Dermis blood vessel endothelial cell (primary cell): ENCODE measurements at regions not wholly inside any gene's neighbourhood (a gene's known extent, or its start where the extent isn't known, plus 50 kb on each side); places are given as distances from the start of the nearest gene placed in this dataset.
"Not testable (repeated sequence)": the region's sequence is repeated elsewhere in the genome, so short reads cannot be mapped to it uniquely, and the experiment has no call there.

Experiments
- DNase-seq: peaks from one replicate; pipeline ENCODE4 v3.0.0; 2010

- DNase-seq = no peak
Measured at GRCh38 chr4:11119474-11119873, 309.2 kb downstream of the HS3ST1 start.

DNA sequence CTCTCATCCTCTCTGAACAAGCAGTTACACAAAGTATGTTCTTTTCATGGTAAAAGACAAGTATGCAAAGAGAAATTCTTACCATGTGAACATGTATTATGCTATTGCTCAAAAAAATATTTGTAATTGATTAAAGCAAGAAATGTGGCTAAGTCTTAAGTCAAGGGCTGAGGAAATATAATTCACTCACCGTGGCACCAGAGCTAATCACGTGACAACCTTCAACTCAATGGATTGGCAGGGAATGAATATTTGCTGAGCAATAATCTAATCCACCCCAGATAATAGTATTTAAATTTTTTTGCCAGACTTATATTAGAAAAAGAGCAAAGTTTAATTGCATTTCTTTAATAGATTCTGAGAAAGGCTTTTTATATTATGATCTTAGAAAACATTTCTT, 310.2 kb downstream of the HS3ST1 start:
- no peak for DNase-seq

GRCh38 chr4:11116940-11117339, 311.8 kb downstream of the HS3ST1 start:
- DNase-seq = no peak

GRCh38 chr4:11111876-11112275, 316.8 kb downstream of the HS3ST1 start:
- DNase-seq = no peak

- no peak for DNase-seq
Measured at GRCh38 chr4:11111370-11111769, 317.3 kb downstream of the HS3ST1 start.

- no peak for DNase-seq
Measured at GRCh38 chr4:11106759-11107158, 321.9 kb downstream of the HS3ST1 start.

DNA sequence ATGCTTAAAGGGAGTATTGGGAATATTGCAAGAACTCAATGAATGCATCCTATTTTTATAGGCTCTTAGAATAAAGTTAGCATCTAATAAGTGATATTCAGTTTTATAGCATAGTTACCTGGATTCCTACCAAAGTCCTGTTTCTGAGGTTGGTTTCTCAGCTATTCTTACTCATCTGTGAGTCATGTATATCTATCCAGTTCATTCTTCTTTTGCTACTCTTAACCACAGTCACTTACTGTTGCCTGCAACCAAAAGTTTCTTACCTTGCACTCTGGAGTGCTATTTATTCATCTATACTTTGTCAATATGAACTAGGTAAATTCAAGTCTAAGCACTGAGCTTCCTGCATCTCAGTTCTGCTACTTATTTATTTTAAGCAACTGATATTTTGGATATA, 322.5 kb downstream of the HS3ST1 start:
- no peak for DNase-seq

- no peak for DNase-seq
Measured at GRCh38 chr4:11105715-11106114, 323.0 kb downstream of the HS3ST1 start.

GRCh38 chr4:11098461-11098860, 330.2 kb downstream of the HS3ST1 start:
- DNase-seq = no peak

- DNase-seq = no peak
Measured at GRCh38 chr4:11097725-11098124, 331.0 kb downstream of the HS3ST1 start.

DNA sequence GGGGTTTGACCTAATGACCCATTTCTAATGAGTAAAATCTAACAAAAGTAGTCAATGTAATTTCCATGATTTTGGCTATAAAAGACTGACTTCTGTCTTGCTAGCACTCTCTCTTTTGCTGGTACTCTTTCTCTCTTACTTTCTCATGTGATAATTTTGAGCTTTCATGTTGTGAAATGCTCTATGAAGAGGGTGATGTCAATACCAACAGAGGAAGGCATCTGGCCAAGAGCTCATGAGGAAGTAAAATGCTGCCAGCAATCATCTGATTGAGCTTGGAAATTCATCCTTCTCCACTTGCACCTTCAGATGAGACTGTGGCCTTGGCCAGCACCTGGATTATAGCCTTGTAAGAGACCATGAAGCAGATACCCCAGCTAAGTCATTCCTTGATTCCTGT, 347.7 kb downstream of the HS3ST1 start:
- DNase-seq = no peak

DNA sequence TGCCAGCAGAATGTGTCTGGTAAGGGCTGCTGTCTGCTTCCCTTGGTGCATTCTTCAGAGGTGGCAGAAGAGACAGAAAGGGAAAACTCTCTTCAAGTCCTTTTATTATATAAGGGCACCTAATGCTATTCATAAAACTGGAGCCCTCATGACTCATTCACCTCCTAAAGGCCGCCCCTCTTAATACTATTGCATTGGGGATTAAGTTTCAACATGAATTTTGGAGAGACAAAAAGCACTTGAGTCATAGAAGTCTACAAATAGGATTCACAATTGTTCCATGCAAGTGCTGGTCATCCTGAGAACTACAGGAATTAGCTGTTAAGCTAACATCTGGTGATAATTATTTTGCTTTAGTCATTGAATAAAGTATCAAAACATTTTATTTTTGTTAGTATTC, 349.5 kb downstream of the HS3ST1 start:
- no peak for DNase-seq

- DNase-seq = no peak
Measured at GRCh38 chr4:11074581-11075241, 354.0 kb downstream of the HS3ST1 start.

DNA sequence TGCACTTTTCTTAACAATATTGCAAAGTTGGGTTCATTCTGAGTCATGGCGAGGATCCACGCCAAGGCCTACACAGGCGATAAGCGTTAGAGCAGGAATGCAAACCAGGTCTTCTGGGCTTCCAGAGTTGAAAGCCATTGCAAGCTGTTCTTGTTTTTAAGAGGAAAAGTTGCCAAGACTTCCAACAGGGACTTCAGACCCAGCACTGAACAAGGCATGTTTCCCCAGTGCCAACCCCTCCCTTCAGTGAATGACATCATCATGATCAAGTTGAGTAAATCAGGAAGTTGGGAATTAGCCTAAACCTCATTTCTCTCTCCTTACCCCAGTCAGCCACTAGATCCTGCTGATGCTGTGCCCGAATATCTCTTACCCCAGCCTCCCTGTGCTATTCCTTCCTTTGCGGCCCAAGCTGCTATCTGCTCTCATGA, 355.1 kb downstream of the HS3ST1 start:
- DNase-seq = no peak

- no peak for DNase-seq
Measured at GRCh38 chr4:11072999-11073398, 355.7 kb downstream of the HS3ST1 start.

- DNase-seq = no peak
Measured at GRCh38 chr4:11072463-11072862, 356.2 kb downstream of the HS3ST1 start.

GRCh38 chr4:11070813-11071212, 357.9 kb downstream of the HS3ST1 start:
- DNase-seq = no peak

DNA sequence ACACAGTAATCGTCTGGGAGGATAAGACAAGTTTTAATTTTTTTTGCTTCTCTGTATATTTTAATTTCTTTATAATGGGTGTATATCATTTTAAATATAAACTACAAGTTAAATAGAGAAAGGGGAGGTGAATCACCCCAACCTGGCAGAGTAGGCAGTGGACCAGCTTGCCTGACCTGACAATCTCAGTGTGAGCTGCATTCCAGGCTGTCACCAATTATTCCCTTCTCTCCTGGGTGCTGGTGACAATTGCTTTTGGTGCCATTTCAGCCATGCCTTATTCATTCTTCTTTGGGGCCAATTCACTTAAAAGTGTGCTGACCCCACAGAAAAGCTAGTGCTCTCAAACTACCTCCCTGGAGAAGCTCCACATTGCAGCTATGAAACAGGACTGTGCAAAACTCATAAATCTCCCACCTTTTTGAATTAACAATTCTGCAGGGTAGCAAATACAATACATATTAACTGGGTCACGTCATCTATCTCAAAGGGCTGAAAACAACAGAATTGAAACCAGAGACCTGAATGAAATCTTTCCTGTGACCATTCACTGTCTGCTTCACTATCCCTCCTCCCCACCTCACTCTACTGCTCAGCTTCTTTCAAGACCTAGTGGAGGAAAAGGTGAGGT, 359.0 kb downstream of the HS3ST1 start:
- DNase-seq = no peak

DNA sequence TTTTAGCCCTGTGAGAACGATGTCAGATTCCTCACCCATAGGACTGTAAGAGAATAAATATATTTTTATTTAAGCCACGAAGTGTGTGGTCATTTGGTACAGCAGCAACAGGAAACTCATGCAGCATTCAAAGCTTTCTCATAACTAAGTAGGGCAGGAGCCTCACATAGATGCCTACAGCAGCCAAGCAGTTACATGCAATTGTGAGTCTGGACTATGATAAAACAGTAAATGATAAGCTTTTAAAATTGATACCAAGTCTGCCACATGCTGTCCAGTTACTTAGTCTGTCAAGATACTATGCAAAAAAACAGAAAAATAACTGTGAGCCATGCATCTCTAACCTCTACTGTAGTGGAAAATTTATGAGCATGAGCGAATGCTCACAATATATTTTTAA, 359.6 kb downstream of the HS3ST1 start:
- DNase-seq = no peak

DNA sequence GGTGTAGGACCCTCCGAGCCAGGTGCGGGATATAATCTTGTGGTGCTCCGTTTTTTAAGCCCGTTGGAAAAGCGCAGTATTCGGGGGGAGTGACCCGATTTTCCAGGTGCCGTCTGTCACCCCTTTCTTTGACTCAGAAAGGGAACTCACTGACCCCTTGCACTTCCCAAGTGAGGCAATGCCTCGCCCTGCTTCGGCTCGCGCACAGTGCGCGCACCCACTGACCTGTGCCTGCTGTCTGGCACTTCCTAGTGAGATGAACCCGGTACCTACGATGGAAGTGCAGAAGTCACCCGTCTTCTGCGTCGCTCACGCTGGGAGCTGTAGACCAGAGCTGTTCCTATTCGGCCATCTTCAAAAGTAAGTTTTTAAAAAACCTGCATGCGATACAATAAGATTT, 362.1 kb downstream of the HS3ST1 start:
- DNase-seq = not testable (repeated sequence)

- not testable (repeated sequence) for DNase-seq
Measured at GRCh38 chr4:11060637-11061036, 368.1 kb downstream of the HS3ST1 start.

- not testable (repeated sequence) for DNase-seq
Measured at GRCh38 chr4:11054937-11055336, 370.4 kb upstream of the CLNK start.

- no peak for DNase-seq
Measured at GRCh38 chr4:11053601-11054220, 369.1 kb upstream of the CLNK start.

DNA sequence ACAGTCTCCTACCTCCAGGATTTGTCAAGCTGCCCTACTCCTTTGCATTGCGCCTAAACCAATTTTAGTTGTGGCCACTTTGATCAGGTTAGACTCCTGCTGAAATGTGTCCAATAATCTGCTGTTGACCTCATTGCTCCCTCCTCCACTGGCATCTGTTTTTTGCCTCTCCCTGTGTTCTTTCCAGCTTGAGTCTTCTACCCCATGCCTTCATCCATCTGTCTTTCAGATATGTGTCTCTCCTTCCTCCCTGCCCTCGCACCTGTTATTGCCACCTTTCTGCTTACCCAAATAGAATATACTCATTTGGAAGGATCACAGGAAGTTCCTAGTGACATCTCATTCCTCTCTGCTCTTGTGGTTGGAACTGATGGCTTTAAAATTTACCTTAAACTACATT, 366.6 kb upstream of the CLNK start:
- DNase-seq = no peak
